Calu3 (cell line): ENCODE measurements at regions not wholly inside any gene's neighbourhood (a gene's known extent, or its start where the extent isn't known, plus 50 kb on each side); places are given as distances from the start of the nearest gene placed in this dataset.

Experiments
- BruUV-seq: library from RNA; stranded (reverse); fragments of 400-500 nt; replicated peaks from 2 replicates; lab custom pipeline; 2021; lab: Mats Ljungman, UMichigan
- CTCF ChIA-PET: fragments of 300-600 bp; sonication (Branson Sonifier 250); formaldehyde crosslinking; loops from one replicate; lab custom pipeline; 2022; ENCODE audit warnings: antibody characterized with exemption; lab: Charles Lee
- DNase-seq: peaks from one replicate; pipeline ENCODE4 v3.0.0; 2022
- H3K27ac Mint-ChIP-seq: one replicate; pipeline ENCODE4 v1.8.0; 2022; ENCODE audit warnings: mixed read lengths; ENCODE audit not compliant: unreplicated experiment
- H3K27me3 Mint-ChIP-seq: one replicate; pipeline ENCODE4 v1.8.0; 2022; ENCODE audit warnings: mixed read lengths; ENCODE audit not compliant: unreplicated experiment
- H3K36me3 Mint-ChIP-seq: one replicate; pipeline ENCODE4 v1.8.0; 2022; ENCODE audit warnings: mild to moderate bottlenecking, moderate library complexity, mixed read lengths; ENCODE audit not compliant: insufficient read depth, unreplicated experiment
- H3K4me1 Mint-ChIP-seq: one replicate; pipeline ENCODE4 v1.8.0; 2022; ENCODE audit warnings: mild to moderate bottlenecking, low read depth, mixed read lengths; ENCODE audit not compliant: unreplicated experiment
- H3K4me3 Mint-ChIP-seq: one replicate; pipeline ENCODE4 v1.8.0; 2022; ENCODE audit warnings: mild to moderate bottlenecking, low read depth, moderate library complexity, mixed read lengths; ENCODE audit not compliant: unreplicated experiment
- H3K9me3 Mint-ChIP-seq: one replicate; pipeline ENCODE4 v1.8.0; 2022; ENCODE audit warnings: low read depth, mixed read lengths; ENCODE audit not compliant: unreplicated experiment
- intact Hi-C: fragments of 100-400 bp; cut with micrococcal nuclease; formaldehyde crosslinking; loops from one replicate; pipeline ENCODE4 v1.10.0; 2022; ENCODE audit not compliant: unreplicated experiment
- TF ChIP-seq, protein P1 (sequence below): fragments of 200-600 bp; IDR thresholded peaks from one replicate; pipeline ENCODE4 v1.8.0; 2022; ENCODE audit warnings: antibody characterized with exemption; ENCODE audit not compliant: unreplicated experiment

DNA sequence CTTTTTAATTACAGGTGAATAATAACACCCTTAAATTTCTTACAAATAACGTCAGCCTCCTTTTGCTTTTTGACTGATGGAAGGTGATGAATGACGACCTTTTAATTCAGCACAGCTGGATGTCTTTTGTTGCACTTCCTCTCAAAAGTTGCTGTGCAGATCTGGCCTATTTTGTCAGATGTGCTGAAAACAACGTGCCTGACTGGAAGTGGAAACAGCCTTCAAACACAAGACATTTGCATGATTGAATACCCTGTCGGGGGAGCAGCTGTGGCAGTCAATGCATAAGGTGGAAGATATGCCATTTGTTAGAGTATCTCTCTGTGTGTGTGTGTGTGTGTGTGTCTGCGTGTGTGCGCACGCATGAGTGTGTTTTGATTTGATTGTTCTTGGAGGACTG lies 579.7 kb downstream of the SPRY1 start:
- no TSS peak for BruUV-seq
- H3K4me1 Mint-ChIP-seq: no peaks in the 10 kb centered on the region
- no peak for DNase-seq
- H3K27ac Mint-ChIP-seq: no peak overlapping the region
- H3K9me3 Mint-ChIP-seq: no peaks in the 10 kb centered on the region
- H3K36me3 Mint-ChIP-seq: no peaks in the 10 kb centered on the region
- no peak overlapping the region for H3K4me3 Mint-ChIP-seq
- CTCF ChIA-PET: no interaction called here
- H3K27me3 Mint-ChIP-seq: no peaks in the 10 kb centered on the region
- TF ChIP-seq, protein P1, sequence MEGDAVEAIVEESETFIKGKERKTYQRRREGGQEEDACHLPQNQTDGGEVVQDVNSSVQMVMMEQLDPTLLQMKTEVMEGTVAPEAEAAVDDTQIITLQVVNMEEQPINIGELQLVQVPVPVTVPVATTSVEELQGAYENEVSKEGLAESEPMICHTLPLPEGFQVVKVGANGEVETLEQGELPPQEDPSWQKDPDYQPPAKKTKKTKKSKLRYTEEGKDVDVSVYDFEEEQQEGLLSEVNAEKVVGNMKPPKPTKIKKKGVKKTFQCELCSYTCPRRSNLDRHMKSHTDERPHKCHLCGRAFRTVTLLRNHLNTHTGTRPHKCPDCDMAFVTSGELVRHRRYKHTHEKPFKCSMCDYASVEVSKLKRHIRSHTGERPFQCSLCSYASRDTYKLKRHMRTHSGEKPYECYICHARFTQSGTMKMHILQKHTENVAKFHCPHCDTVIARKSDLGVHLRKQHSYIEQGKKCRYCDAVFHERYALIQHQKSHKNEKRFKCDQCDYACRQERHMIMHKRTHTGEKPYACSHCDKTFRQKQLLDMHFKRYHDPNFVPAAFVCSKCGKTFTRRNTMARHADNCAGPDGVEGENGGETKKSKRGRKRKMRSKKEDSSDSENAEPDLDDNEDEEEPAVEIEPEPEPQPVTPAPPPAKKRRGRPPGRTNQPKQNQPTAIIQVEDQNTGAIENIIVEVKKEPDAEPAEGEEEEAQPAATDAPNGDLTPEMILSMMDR: no peak
- intact Hi-C loops: no loop called here

DNA sequence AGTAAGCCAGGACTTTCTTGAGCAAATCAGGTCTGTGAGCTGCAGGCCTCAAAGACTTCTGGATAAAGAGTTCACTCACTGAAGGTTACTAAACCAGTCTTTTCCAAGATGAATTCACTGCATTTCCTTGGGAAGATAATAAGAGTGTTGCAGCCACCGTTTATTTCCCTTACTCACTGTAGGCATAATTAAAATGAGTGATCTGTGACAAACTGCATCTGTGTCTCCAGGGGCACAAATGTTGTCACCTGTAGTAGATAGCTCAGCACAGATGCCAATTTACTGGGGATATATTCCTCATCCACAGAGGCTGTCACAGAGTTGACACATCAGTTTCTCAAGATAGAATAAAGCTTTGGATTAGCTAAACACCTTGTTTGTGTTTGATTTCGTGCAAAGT lies 580.2 kb downstream of the SPRY1 start:
- no peaks in the 10 kb centered on the region for H3K27me3 Mint-ChIP-seq
- no peaks in the 10 kb centered on the region for H3K9me3 Mint-ChIP-seq
- H3K36me3 Mint-ChIP-seq: no peaks in the 10 kb centered on the region
- TF ChIP-seq, protein P1: no peak
- intact Hi-C loops: no loop called here
- BruUV-seq: no TSS peak
- CTCF ChIA-PET: no interaction called here
- H3K27ac Mint-ChIP-seq: no peak overlapping the region
- no peaks in the 10 kb centered on the region for H3K4me1 Mint-ChIP-seq
- H3K4me3 Mint-ChIP-seq: no peak overlapping the region
- DNase-seq: no peak

DNA sequence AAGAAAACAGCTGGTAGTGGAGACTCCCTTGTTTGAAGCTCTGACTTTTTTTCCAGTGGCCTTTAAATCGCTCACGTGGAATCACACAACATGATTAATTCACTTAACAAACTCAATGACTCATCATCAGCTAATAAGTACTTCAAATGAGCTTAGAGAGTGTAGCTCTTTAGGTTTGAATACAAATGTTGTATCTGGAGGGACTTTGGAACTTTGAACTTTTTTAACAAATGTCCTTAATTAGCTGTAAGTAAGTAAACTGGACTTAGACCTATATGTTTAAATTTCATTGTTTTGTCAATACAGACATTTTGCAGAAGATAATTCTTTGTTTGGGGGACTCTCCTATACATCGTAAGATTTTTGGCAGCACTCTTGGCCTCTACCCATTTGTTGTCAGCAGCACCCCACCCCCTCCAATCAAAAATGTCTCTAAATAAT lies 581.1 kb downstream of the SPRY1 start:
- Mint-ChIP-seq H3K36me3 (no peaks in the 10 kb centered on the region), H3K9me3 (no peaks in the 10 kb centered on the region), H3K4me3 (no peak overlapping the region), H3K4me1 (no peaks in the 10 kb centered on the region), H3K27me3 (no peaks in the 10 kb centered on the region), H3K27ac (no peak overlapping the region)
- CTCF ChIA-PET: interaction anchor here (0.6 kb wide), 1 partner anchor 1953 kb away, joined by 3 read pairs; no protein-coding TSS in a partner anchor
- no peak for DNase-seq
- no TSS peak for BruUV-seq
- intact Hi-C loops: no loop called here
- TF ChIP-seq, protein P1: no peak

DNA sequence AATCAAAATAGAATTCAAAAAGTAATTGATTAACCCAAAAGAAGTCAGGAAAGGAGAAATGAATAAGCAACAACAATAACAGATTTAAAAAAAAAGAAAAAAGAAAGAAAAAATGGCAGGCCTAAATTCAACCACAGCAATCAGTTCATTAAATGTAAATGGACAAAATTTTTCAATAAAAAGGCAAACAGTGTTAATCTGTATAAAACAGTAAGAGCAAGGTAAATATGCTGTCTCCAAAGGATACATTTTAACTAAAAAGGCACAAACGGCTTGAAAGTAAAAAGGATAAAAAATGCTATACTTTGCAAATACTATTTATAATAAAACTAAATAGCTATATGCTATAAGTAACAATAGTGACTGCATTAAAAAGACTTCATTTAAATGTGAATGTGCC lies 582.0 kb downstream of the SPRY1 start:
- DNase-seq: no peak
- no TSS peak for BruUV-seq
- no peaks in the 10 kb centered on the region for H3K27me3 Mint-ChIP-seq
- no peak overlapping the region for H3K27ac Mint-ChIP-seq
- TF ChIP-seq, protein P1: no peak
- H3K36me3 Mint-ChIP-seq: no peaks in the 10 kb centered on the region
- H3K9me3 Mint-ChIP-seq: no peaks in the 10 kb centered on the region
- intact Hi-C loops: no loop called here
- H3K4me1 Mint-ChIP-seq: no peaks in the 10 kb centered on the region
- no peak overlapping the region for H3K4me3 Mint-ChIP-seq
- CTCF ChIA-PET: no interaction called here
